Uterus (tissue), 3 donors: ENCODE measurements at regions not wholly inside any gene's neighbourhood (a gene's known extent, or its start where the extent isn't known, plus 50 kb on each side); places are given as distances from the start of the nearest gene placed in this dataset.
"Not testable (repeated sequence)": the region's sequence is repeated elsewhere in the genome, so short reads cannot be mapped to it uniquely, and the experiment has no call there.

Experiments
- DNase-seq, 2 donors: peaks; one replicate each; pipeline ENCODE4 v3.0.0-alpha.2; 2019 to 2020
- H3K27ac ChIP-seq, 2 donors: fragments of 200-600 bp; sonication (generic); 1 replicate in 1 of 2; 2 replicates in 1 of 2; pipeline ENCODE4 v1.5.1; 2016 to 2018
- H3K27me3 ChIP-seq, 2 donors: fragments of 200-600 bp; sonication (generic); one replicate each; pipeline ENCODE4 v1.5.1; 2018 to 2019; ENCODE audit warnings: control low read depth in 1 of 2
- H3K36me3 ChIP-seq, 2 donors: fragments of 200-600 bp; sonication (generic); one replicate each; pipeline ENCODE4 v1.5.1; 2019; ENCODE audit warnings: control low read depth in 1 of 2
- H3K4me1 ChIP-seq, 2 donors: fragments of 200-600 bp; sonication (generic); one replicate each; pipeline ENCODE4 v1.5.1; 2018 to 2019; ENCODE audit warnings: control low read depth in 1 of 2
- H3K4me3 ChIP-seq, 2 donors: fragments of 200-600 bp; sonication (generic); 1 replicate in 1 of 2; 2 replicates in 1 of 2; pipeline ENCODE4 v1.5.1; 2018 to 2019; ENCODE audit warnings: mild to moderate bottlenecking in 1 of 2
- H3K9me3 ChIP-seq, 2 donors: fragments of 200-600 bp; sonication (generic); one replicate each; pipeline ENCODE4 v1.5.1; 2019; ENCODE audit warnings: control low read depth in 1 of 2
- POLR2A ChIP-seq, 2 donors: fragments of 450-650 bp; IDR thresholded peaks; one replicate each; pipeline ENCODE4 v1.6.1; 2016; ENCODE audit warnings: antibody characterized with exemption in 2 of 2, mild to moderate bottlenecking in 1 of 2, moderate library complexity in 1 of 2
- intact Hi-C: fragments of 100-400 bp; cut with DNase I; formaldehyde crosslinking; loops from one replicate; pipeline ENCODE4 v1.15.1; 2023; ENCODE audit warnings: low total_unique reads
- TF ChIP-seq, protein P1 (sequence below), 4 experiments: fragments of 200-600 bp in 2 of 4; fragments of 450-650 bp in 2 of 4; sonication (generic) in 2 of 4; IDR thresholded peaks; one replicate each; pipeline ENCODE4 v1.5.1; 2016 to 2019; ENCODE audit warnings: antibody characterized with exemption in 4 of 4, mild to moderate bottlenecking in 2 of 4, moderate library complexity in 1 of 4
- donor health status: DM: yes; HTN: yes; CAD: no.

DNA sequence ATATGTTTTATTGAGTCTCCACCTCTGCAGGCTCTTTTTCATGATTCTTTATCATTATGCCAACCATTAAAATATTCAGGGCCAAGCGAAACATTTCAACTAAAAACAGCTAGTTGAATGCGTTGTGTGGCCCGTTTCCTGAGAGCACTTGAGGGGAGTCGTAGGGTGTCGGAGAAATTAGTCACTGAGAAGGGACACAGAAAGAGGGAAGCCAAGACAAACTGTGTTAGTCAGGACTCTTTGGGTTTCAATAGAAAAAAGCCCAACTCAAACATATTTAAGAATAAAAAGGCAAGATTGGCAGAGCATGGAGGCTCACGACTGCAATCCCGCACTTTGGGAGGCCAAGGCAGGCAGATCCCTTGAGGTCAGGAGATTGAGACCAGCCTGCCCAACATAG lies 58.9 kb downstream of the MAFB start:
- H3K4me1 ChIP-seq: no peaks in the 10 kb centered on the region
- DNase-seq: no peak
- no peak for TF ChIP-seq POLR2A (IDR thresholded peaks at IDR 0.05)
- TF ChIP-seq, protein P1, sequence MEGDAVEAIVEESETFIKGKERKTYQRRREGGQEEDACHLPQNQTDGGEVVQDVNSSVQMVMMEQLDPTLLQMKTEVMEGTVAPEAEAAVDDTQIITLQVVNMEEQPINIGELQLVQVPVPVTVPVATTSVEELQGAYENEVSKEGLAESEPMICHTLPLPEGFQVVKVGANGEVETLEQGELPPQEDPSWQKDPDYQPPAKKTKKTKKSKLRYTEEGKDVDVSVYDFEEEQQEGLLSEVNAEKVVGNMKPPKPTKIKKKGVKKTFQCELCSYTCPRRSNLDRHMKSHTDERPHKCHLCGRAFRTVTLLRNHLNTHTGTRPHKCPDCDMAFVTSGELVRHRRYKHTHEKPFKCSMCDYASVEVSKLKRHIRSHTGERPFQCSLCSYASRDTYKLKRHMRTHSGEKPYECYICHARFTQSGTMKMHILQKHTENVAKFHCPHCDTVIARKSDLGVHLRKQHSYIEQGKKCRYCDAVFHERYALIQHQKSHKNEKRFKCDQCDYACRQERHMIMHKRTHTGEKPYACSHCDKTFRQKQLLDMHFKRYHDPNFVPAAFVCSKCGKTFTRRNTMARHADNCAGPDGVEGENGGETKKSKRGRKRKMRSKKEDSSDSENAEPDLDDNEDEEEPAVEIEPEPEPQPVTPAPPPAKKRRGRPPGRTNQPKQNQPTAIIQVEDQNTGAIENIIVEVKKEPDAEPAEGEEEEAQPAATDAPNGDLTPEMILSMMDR (IDR thresholded peaks at IDR 0.05): no peak
- H3K9me3 ChIP-seq: no peaks in the 10 kb centered on the region
- no peak overlapping the region for H3K27ac ChIP-seq
- H3K36me3 ChIP-seq: no peaks in the 10 kb centered on the region
- intact Hi-C loops: no loop called here
- H3K4me3 ChIP-seq: no peak overlapping the region
- no peaks in the 10 kb centered on the region for H3K27me3 ChIP-seq

DNA sequence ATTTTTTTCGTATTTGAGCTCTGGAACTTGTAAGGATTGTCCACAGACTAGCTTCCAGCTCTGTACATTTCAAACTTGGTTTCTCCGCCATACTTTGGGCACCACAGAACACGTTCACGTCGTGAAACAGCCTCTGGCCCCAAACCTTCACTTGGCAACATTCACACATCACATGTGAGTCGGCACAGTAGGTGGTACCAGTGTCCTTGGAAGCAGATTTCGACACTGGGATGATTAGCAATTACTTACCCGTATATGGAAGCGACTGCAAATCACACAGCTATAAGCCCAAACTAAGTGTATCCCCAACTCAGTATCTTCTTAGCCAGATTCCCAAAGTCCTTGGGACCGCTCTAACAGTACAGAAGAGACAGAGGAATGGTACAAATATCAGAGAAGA lies 60.2 kb downstream of the MAFB start:
- no peaks in the 10 kb centered on the region for H3K4me1 ChIP-seq
- no peak overlapping the region for H3K27ac ChIP-seq
- no peaks in the 10 kb centered on the region for H3K27me3 ChIP-seq
- TF ChIP-seq, protein P1 (IDR thresholded peaks at IDR 0.05): no peak
- TF ChIP-seq POLR2A (IDR thresholded peaks at IDR 0.05): no peak
- no peaks in the 10 kb centered on the region for H3K36me3 ChIP-seq
- DNase-seq: no peak
- H3K9me3 ChIP-seq: no peaks in the 10 kb centered on the region
- no peak overlapping the region for H3K4me3 ChIP-seq
- intact Hi-C loops: no loop called here

DNA sequence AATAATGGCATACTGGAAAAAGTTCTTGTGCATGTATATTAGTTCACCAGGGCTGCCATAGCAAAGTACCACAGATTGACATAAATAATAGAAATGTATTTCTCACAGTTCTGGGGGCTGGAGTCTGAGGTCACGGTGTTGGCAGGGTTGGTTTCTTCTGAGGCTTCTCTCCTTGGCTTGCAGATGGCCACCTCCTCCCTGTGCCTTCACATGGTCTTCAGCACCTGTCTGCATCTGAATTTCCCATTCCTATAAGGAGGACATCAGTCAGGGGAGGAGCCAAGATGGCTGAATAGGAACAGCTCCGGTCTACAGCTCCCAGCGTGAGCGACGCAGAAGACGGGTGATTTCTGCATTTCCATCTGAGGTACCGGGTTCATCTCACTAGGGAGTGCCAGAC lies 70.0 kb downstream of the MAFB start:
- intact Hi-C loops, DNase-seq, H3K9me3 ChIP-seq: not testable (repeated sequence)

DNA sequence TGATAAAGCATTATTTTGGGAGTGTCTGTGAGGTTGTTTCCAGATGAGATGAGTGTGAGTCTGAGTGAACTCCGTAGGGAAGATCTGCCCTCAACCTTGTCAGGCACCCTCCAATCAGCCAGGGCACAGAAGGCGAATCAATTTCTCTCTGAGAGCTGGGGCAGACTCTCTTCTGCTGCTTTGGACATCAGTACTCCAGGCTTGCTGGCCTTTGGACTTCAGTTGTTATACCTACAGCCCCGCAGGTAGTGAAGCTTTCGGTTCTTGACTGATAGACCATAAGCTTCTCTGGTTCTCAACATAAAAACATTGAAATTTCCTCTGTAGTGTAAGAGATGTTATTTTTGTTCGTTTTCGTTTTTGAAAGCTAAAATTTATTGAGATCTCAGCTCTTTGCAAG lies 71.4 kb downstream of the MAFB start:
- Histone ChIP-seq H3K9me3 (no peaks in the 10 kb centered on the region), H3K4me1 (no peaks in the 10 kb centered on the region), H3K36me3 (no peaks in the 10 kb centered on the region), H3K27ac (no peak overlapping the region), H3K4me3 (no peak overlapping the region), H3K27me3 (no peaks in the 10 kb centered on the region)
- no peak for TF ChIP-seq POLR2A (IDR thresholded peaks at IDR 0.05)
- TF ChIP-seq, protein P1 (IDR thresholded peaks at IDR 0.05): no peak
- DNase-seq: no peak
- intact Hi-C loops: no loop called here

More for the DNA sequence above, 70.0 kb downstream of the MAFB start:
- not testable (repeated sequence) for H3K4me1 ChIP-seq, H3K27me3 ChIP-seq, H3K36me3 ChIP-seq, H3K27ac ChIP-seq, H3K4me3 ChIP-seq

DNA sequence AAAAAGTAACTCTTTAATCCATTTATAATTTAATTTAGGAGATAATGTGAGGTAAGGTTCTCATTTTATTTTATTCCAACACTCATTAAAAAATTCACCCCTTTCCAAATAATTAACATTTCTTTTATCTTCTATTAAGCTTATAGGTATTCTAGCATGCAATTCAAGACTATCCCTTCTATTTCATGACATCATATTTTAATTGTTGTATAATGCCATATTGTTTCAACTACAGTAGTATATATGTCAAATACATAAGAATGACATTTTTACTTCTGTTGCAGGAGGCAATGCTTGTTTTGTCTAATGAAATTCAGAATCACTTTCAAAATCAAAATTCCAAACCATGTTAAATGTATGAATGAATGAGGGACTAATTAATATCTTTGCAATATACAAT lies 76.2 kb downstream of the MAFB start:
- no peaks in the 10 kb centered on the region for H3K9me3 ChIP-seq
- H3K27ac ChIP-seq: no peak overlapping the region
- no peak for DNase-seq
- H3K27me3 ChIP-seq: no peaks in the 10 kb centered on the region
- intact Hi-C loops: no loop called here
- no peaks in the 10 kb centered on the region for H3K36me3 ChIP-seq
- TF ChIP-seq, protein P1 (IDR thresholded peaks at IDR 0.05): no peak
- H3K4me3 ChIP-seq: no peak overlapping the region
- H3K4me1 ChIP-seq: no peaks in the 10 kb centered on the region

DNA sequence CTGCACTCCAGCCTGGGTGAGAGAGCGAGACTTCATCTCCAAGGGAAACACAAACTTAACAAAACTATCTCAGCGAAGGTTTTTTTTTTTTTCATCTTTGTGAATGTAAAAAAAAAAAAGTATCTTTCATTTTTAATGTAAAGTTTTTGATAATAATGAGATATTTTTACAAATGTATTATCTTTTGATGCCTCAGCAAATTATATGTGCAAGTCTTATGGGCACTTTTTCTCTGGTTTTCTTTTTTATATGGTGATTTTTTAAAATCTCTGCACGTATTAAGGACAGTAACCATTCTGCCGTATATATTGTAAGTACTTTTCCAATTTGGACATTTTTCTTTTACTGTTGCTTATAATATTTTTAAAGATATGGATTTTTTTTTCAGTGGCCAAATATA lies 76.8 kb downstream of the MAFB start:
- no peaks in the 10 kb centered on the region for H3K9me3 ChIP-seq
- intact Hi-C loops: no loop called here
- H3K36me3 ChIP-seq: no peaks in the 10 kb centered on the region
- DNase-seq: no peak
- no peaks in the 10 kb centered on the region for H3K27me3 ChIP-seq
- no peak overlapping the region for H3K4me3 ChIP-seq
- H3K27ac ChIP-seq: no peak overlapping the region
- no peaks in the 10 kb centered on the region for H3K4me1 ChIP-seq
- TF ChIP-seq, protein P1 (IDR thresholded peaks at IDR 0.05): no peak
- no peak for TF ChIP-seq POLR2A (IDR thresholded peaks at IDR 0.05)
